Neural cell (in vitro differentiated cells): ENCODE measurements at regions not wholly inside any gene's neighbourhood (a gene's known extent, or its start where the extent isn't known, plus 50 kb on each side); places are given as distances from the start of the nearest gene placed in this dataset.

Experiments used
- H2AFZ ChIP-seq: fragments of 200-600, 300-800 bp; sonication (generic), shearing (Covaris generic); 2 replicates; pipeline ENCODE4 v1.6.0; 2014; ENCODE audit warnings: low read depth, mild to moderate bottlenecking, antibody characterized with exemption, low read length, moderate library complexity
- H3F3A ChIP-seq: fragments of 200-600 bp; shearing (Covaris generic); 2 replicates; pipeline ENCODE4 v1.6.1; 2016; ENCODE audit warnings: mild to moderate bottlenecking, moderate library complexity, mixed read lengths, antibody characterized with exemption, low read length; ENCODE audit not compliant: insufficient read depth, poor library complexity, severe bottlenecking
- H3K27ac ChIP-seq: fragments of 200-600, 300-800 bp; sonication (generic), shearing (Covaris generic); 2 replicates; pipeline ENCODE4 v1.5.1; 2014; ENCODE audit warnings: mild to moderate bottlenecking, low read length, moderate library complexity
- H3K27me3 ChIP-seq: fragments of 300-800, 200-600 bp; sonication (generic), shearing (Covaris generic); 2 replicates; pipeline ENCODE4 v1.6.0; 2014; ENCODE audit warnings: mild to moderate bottlenecking, low read depth, low read length, moderate library complexity; ENCODE audit not compliant: insufficient read depth
- H3K36me3 ChIP-seq: fragments of 300-800, 200-600 bp; sonication (generic), shearing (Covaris generic); 2 replicates; pipeline ENCODE4 v1.5.1; 2014; ENCODE audit warnings: mild to moderate bottlenecking, antibody characterized with exemption, low read length, moderate library complexity; ENCODE audit not compliant: insufficient read depth
- H3K4me2 ChIP-seq: fragments of 300-800, 200-600 bp; sonication (generic), shearing (Covaris generic); 2 replicates; pipeline ENCODE4 v1.6.0; 2014; ENCODE audit warnings: mild to moderate bottlenecking, low read length
- H3K4me3 ChIP-seq: fragments of 300-800, 200-600 bp; sonication (generic), shearing (Covaris generic); 2 replicates; pipeline ENCODE4 v1.5.1; 2014; ENCODE audit warnings: mild to moderate bottlenecking, low read length, moderate library complexity
- H3K79me2 ChIP-seq: fragments of 200-600 bp; shearing (Covaris generic); replicated peaks from 2 replicates; pipeline ENCODE4 v1.6.0; 2014; ENCODE audit warnings: mild to moderate bottlenecking, low read length, moderate library complexity; ENCODE audit not compliant: insufficient read depth
- H3K9ac ChIP-seq: fragments of 300-800, 200-600 bp; sonication (generic), shearing (Covaris generic); 2 replicates; pipeline ENCODE4 v1.6.1; 2016; ENCODE audit warnings: mild to moderate bottlenecking, low read length, mixed read lengths
- H3K9me2 ChIP-seq: fragments of 200-600 bp; shearing (Covaris generic); 2 replicates; pipeline ENCODE4 v1.6.1; 2016; ENCODE audit warnings: mild to moderate bottlenecking, low read length, mixed read lengths; ENCODE audit not compliant: insufficient read depth
- H3K9me3 ChIP-seq: fragments of 200-600, 300-800 bp; sonication (generic), shearing (Covaris generic); 2 replicates; pipeline ENCODE4 v1.6.1; 2016; ENCODE audit warnings: mild to moderate bottlenecking, mixed run types, low read length, moderate library complexity, mixed read lengths
- H4K20me1 ChIP-seq: fragments of 200-600 bp; shearing (Covaris generic); 2 replicates; pipeline ENCODE4 v1.6.1; 2016; ENCODE audit warnings: mild to moderate bottlenecking, mixed run types; ENCODE audit not compliant: insufficient read depth
- CTCF ChIP-seq: fragments of 450-650 bp; IDR thresholded peaks from 2 replicates; pipeline ENCODE4 v1.5.1; 2014; ENCODE audit warnings: antibody characterized with exemption, mild to moderate bottlenecking, moderate library complexity; ENCODE audit not compliant: poor library complexity, severe bottlenecking
- EP300 ChIP-seq: fragments of 450-650 bp; conservative IDR thresholded peaks from 2 replicates; pipeline ENCODE4 v1.6.1; 2014; ENCODE audit warnings: antibody characterized with exemption, mild to moderate bottlenecking, moderate library complexity; ENCODE audit not compliant: poor library complexity, severe bottlenecking
- EZH2 ChIP-seq: fragments of 200-600, 300-800 bp; shearing (Covaris generic), sonication (generic); IDR thresholded peaks from 2 replicates; pipeline ENCODE4 v1.6.1; 2014; ENCODE audit warnings: antibody characterized with exemption, low read length, borderline replicate concordance, mild to moderate bottlenecking; ENCODE audit not compliant: insufficient read depth, poor library complexity, severe bottlenecking
- MXI1 ChIP-seq: fragments of 450-650 bp; conservative IDR thresholded peaks from 2 replicates; pipeline ENCODE4 v1.6.1; 2014; ENCODE audit warnings: antibody characterized with exemption, mild to moderate bottlenecking; ENCODE audit not compliant: poor library complexity, severe bottlenecking
- POLR2AphosphoS5 ChIP-seq: IDR thresholded peaks from 2 replicates; pipeline ENCODE4 v1.6.1; 2012
- RAD21 ChIP-seq: fragments of 450-650 bp; conservative IDR thresholded peaks from 2 replicates; pipeline ENCODE4 v1.6.1; 2014; ENCODE audit warnings: antibody characterized with exemption, mild to moderate bottlenecking, moderate library complexity
- REST ChIP-seq: IDR thresholded peaks from 2 replicates; pipeline ENCODE4 v1.6.1; 2012; ENCODE audit warnings: borderline replicate concordance
- SMC3 ChIP-seq: fragments of 450-650 bp; conservative IDR thresholded peaks from 2 replicates; pipeline ENCODE4 v1.6.1; 2014; ENCODE audit warnings: antibody characterized with exemption, mild to moderate bottlenecking, moderate library complexity; ENCODE audit not compliant: poor library complexity
- TAF1 ChIP-seq: IDR thresholded peaks from 2 replicates; pipeline ENCODE4 v1.6.1; 2012; ENCODE audit warnings: low read depth

GRCh38 chr13:91144486-91144885 is 203.0 kb upstream of the MIR17HG start:
- Histone ChIP-seq H2AFZ (no peak overlapping the region), H3K27me3 (no peaks in the 10 kb centered on the region), H3K4me2 (no peak overlapping the region), H3K9ac (no peak overlapping the region), H3K36me3 (no peaks in the 10 kb centered on the region), H3F3A (no peaks in the 10 kb centered on the region), H3K4me3 (no peak overlapping the region), H3K9me2 (no peaks in the 10 kb centered on the region), H3K79me2 (no peaks in the 10 kb centered on the region), H3K9me3 (no peaks in the 10 kb centered on the region), H4K20me1 (no peaks in the 10 kb centered on the region), H3K27ac (no peak overlapping the region)
- TF ChIP-seq TAF1 (no peak), POLR2AphosphoS5 (no peak), MXI1 (no peak), CTCF (no peak), SMC3 (no peak), REST (no peak), EP300 (no peak), RAD21 (no peak), EZH2 (no peak)

GRCh38 chr13:91145571-91146205 is 201.8 kb upstream of the MIR17HG start:
- H3K79me2 ChIP-seq = no peaks in the 10 kb centered on the region
- H3F3A ChIP-seq = no peaks in the 10 kb centered on the region
- no peaks in the 10 kb centered on the region for H3K9me2 ChIP-seq
- H2AFZ ChIP-seq = no peak overlapping the region
- no peaks in the 10 kb centered on the region for H3K9me3 ChIP-seq
- no peaks in the 10 kb centered on the region for H4K20me1 ChIP-seq
- H3K36me3 ChIP-seq = no peaks in the 10 kb centered on the region
- no peak overlapping the region for H3K9ac ChIP-seq
- H3K4me3 ChIP-seq = no peak overlapping the region
- no peak for TF ChIP-seq CTCF
- TF ChIP-seq MXI1 = no peak
- TF ChIP-seq SMC3 = no peak
- no peak for TF ChIP-seq TAF1
- no peak for TF ChIP-seq POLR2AphosphoS5
- TF ChIP-seq REST = no peak
- TF ChIP-seq EZH2 = no peak
- TF ChIP-seq RAD21 = no peak
- no peak for TF ChIP-seq EP300
- H3K27ac ChIP-seq = no peak overlapping the region
- no peak overlapping the region for H3K4me2 ChIP-seq
- no peaks in the 10 kb centered on the region for H3K27me3 ChIP-seq
